ENCODE measurements at regions not wholly inside any gene's neighbourhood (a gene's known extent, or its start where the extent isn't known, plus 50 kb on each side); places are given as distances from the start of the nearest gene placed in this dataset.

DNA sequence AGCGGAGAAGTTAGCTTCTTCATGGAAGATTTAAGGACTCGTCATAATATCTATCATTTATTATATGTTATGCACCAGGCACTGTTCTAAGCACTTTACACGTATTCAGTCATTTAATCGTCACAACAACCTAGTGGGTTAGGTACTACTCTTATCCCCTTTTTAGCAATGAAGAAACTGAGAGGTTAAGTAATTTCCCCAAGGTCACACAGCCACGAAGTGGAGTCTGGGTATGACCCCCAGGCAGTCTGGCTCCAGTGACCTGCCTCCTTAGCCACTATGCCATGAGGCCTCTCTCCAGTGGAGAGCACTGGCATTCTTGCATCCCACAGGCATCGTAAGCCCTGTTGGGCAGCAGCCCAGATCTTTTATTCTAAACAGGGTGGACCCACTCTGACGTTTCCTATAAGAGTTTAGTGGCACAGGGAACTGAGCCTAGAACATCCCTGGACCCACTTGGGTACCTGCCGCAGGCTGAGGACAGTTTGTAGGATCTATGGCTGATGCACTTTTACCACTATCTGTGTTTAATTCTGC lies 123.0 kb downstream of the NAV1 start:
- no peaks in the 10 kb centered on the region for H3K36me3 ChIP-seq (ENCODE audit: control insufficient read depth in 4 of 4, insufficient read depth in 3 of 4, low read depth in 1 of 4, low read length in 3 of 4)
- TF ChIP-seq, protein P1, sequence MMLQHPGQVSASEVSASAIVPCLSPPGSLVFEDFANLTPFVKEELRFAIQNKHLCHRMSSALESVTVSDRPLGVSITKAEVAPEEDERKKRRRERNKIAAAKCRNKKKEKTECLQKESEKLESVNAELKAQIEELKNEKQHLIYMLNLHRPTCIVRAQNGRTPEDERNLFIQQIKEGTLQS (IDR thresholded peaks at IDR 0.05), result no peak
- no peak for TF ChIP-seq HNF4G (IDR thresholded peaks at IDR 0.05)
- TF ChIP-seq YY1 (IDR thresholded peaks at IDR 0.05), result no peak
- TF ChIP-seq EGR1 (IDR thresholded peaks at IDR 0.05; ENCODE audit: low read depth in 2 of 2), result no peak
- TF ChIP-seq, protein P2, sequence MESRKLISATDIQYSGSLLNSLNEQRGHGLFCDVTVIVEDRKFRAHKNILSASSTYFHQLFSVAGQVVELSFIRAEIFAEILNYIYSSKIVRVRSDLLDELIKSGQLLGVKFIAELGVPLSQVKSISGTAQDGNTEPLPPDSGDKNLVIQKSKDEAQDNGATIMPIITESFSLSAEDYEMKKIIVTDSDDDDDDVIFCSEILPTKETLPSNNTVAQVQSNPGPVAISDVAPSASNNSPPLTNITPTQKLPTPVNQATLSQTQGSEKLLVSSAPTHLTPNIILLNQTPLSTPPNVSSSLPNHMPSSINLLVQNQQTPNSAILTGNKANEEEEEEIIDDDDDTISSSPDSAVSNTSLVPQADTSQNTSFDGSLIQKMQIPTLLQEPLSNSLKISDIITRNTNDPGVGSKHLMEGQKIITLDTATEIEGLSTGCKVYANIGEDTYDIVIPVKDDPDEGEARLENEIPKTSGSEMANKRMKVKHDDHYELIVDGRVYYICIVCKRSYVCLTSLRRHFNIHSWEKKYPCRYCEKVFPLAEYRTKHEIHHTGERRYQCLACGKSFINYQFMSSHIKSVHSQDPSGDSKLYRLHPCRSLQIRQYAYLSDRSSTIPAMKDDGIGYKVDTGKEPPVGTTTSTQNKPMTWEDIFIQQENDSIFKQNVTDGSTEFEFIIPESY (IDR thresholded peaks at IDR 0.05), result no peak
- TF ChIP-seq, protein P3, sequence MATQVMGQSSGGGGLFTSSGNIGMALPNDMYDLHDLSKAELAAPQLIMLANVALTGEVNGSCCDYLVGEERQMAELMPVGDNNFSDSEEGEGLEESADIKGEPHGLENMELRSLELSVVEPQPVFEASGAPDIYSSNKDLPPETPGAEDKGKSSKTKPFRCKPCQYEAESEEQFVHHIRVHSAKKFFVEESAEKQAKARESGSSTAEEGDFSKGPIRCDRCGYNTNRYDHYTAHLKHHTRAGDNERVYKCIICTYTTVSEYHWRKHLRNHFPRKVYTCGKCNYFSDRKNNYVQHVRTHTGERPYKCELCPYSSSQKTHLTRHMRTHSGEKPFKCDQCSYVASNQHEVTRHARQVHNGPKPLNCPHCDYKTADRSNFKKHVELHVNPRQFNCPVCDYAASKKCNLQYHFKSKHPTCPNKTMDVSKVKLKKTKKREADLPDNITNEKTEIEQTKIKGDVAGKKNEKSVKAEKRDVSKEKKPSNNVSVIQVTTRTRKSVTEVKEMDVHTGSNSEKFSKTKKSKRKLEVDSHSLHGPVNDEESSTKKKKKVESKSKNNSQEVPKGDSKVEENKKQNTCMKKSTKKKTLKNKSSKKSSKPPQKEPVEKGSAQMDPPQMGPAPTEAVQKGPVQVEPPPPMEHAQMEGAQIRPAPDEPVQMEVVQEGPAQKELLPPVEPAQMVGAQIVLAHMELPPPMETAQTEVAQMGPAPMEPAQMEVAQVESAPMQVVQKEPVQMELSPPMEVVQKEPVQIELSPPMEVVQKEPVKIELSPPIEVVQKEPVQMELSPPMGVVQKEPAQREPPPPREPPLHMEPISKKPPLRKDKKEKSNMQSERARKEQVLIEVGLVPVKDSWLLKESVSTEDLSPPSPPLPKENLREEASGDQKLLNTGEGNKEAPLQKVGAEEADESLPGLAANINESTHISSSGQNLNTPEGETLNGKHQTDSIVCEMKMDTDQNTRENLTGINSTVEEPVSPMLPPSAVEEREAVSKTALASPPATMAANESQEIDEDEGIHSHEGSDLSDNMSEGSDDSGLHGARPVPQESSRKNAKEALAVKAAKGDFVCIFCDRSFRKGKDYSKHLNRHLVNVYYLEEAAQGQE (IDR thresholded peaks at IDR 0.05), result no peak
- TF ChIP-seq HNF4A (conservative IDR thresholded peaks at IDR 0.05), result no peak
- TF ChIP-seq SP1 (IDR thresholded peaks at IDR 0.05), result no peak
- TF ChIP-seq, protein P4, sequence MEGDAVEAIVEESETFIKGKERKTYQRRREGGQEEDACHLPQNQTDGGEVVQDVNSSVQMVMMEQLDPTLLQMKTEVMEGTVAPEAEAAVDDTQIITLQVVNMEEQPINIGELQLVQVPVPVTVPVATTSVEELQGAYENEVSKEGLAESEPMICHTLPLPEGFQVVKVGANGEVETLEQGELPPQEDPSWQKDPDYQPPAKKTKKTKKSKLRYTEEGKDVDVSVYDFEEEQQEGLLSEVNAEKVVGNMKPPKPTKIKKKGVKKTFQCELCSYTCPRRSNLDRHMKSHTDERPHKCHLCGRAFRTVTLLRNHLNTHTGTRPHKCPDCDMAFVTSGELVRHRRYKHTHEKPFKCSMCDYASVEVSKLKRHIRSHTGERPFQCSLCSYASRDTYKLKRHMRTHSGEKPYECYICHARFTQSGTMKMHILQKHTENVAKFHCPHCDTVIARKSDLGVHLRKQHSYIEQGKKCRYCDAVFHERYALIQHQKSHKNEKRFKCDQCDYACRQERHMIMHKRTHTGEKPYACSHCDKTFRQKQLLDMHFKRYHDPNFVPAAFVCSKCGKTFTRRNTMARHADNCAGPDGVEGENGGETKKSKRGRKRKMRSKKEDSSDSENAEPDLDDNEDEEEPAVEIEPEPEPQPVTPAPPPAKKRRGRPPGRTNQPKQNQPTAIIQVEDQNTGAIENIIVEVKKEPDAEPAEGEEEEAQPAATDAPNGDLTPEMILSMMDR (IDR thresholded peaks at IDR 0.05; ENCODE audit: low read depth, low read length, missing input control), result no peak
- TF ChIP-seq RAD21 (IDR thresholded peaks at IDR 0.05), result no peak
- no peak for TF ChIP-seq FOXA1 (IDR thresholded peaks at IDR 0.05)
- TF ChIP-seq GABPA (IDR thresholded peaks at IDR 0.05 in 1 of 2, conservative IDR thresholded peaks at IDR 0.05 in 1 of 2), result no peak
- no peak for TF ChIP-seq NR2F2 (IDR thresholded peaks at IDR 0.05)

DNA sequence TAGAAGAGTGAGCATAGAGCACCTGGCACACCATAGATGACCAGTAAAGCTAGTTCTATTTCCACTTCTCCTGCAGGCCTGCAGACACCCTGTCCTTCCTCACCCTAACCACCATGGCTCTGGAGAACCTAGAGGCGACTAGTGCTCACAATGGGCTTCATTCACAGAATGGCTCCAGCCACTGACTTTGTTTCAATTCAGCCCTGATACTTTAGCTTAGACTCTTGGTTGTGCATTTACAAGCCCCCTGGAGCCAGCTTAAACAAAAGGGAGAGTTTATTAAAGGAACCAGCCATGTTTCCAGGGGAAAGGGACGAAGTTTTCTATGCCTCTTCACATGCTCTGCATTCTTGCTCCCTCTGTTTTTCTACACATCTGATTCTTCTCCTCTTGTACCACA lies 123.7 kb downstream of the NAV1 start:
- Histone ChIP-seq H3K27me3 (ENCODE audit: control insufficient read depth in 4 of 4, insufficient read depth in 4 of 4, low read length in 3 of 4) (no peaks in the 10 kb centered on the region), H3K27ac (ENCODE audit: low read depth in 1 of 2, low read length in 2 of 2) (no peak overlapping the region), H3K9me3 (ENCODE audit: control insufficient read depth in 4 of 4, low read length in 3 of 4) (no peaks in the 10 kb centered on the region), H3K36me3 (ENCODE audit: control insufficient read depth in 4 of 4, insufficient read depth in 3 of 4, low read depth in 1 of 4, low read length in 3 of 4) (no peaks in the 10 kb centered on the region), H3K4me1 (ENCODE audit: control insufficient read depth in 4 of 4, insufficient read depth in 4 of 4, low read length in 3 of 4) (no peaks in the 10 kb centered on the region), H3K9ac (ENCODE audit: low read depth in 1 of 2, low read length in 2 of 2) (no peak overlapping the region), H3K4me3 (ENCODE audit: low read depth in 1 of 3, low read length in 3 of 3) (no peak overlapping the region)
- WGBS, result 91% methylated on average over 2 of the region's 2 CpGs
- DNase-seq (ENCODE audit: low spot score), result no peak
- TF ChIP-seq TAF1 (conservative IDR thresholded peaks at IDR 0.05) (no peak), HNF4G (IDR thresholded peaks at IDR 0.05) (no peak), NR2F2 (IDR thresholded peaks at IDR 0.05) (no peak), HNF4A (conservative IDR thresholded peaks at IDR 0.05) (no peak), RAD21 (IDR thresholded peaks at IDR 0.05) (no peak), FOXA1 (IDR thresholded peaks at IDR 0.05) (no peak), RXRA (IDR thresholded peaks at IDR 0.05) (no peak), SP1 (IDR thresholded peaks at IDR 0.05) (no peak), GABPA (IDR thresholded peaks at IDR 0.05 in 1 of 2, conservative IDR thresholded peaks at IDR 0.05 in 1 of 2) (no peak), YY1 (IDR thresholded peaks at IDR 0.05) (no peak), FOXA2 (IDR thresholded peaks at IDR 0.05) (no peak), JUND (IDR thresholded peaks at IDR 0.05) (no peak)
- TF ChIP-seq, protein P4 (IDR thresholded peaks at IDR 0.05; ENCODE audit: low read depth, low read length, missing input control), result no peak
- TF ChIP-seq, protein P1 (IDR thresholded peaks at IDR 0.05), result no peak
- TF ChIP-seq, protein P5, sequence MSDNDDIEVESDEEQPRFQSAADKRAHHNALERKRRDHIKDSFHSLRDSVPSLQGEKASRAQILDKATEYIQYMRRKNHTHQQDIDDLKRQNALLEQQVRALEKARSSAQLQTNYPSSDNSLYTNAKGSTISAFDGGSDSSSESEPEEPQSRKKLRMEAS (IDR thresholded peaks at IDR 0.05), result no peak
- TF ChIP-seq, protein P2 (IDR thresholded peaks at IDR 0.05), result no peak

More for the DNA sequence above, 123.0 kb downstream of the NAV1 start:
- Histone ChIP-seq H3K4me3 (ENCODE audit: low read depth in 1 of 3, low read length in 3 of 3) (no peak overlapping the region), H3K27me3 (ENCODE audit: control insufficient read depth in 4 of 4, insufficient read depth in 4 of 4, low read length in 3 of 4) (no peaks in the 10 kb centered on the region), H3K9me3 (ENCODE audit: control insufficient read depth in 4 of 4, low read length in 3 of 4) (no peaks in the 10 kb centered on the region), H3K27ac (ENCODE audit: low read depth in 1 of 2, low read length in 2 of 2) (no peak overlapping the region), H3K4me1 (ENCODE audit: control insufficient read depth in 4 of 4, insufficient read depth in 4 of 4, low read length in 3 of 4) (no peaks in the 10 kb centered on the region), H3K9ac (ENCODE audit: low read depth in 1 of 2, low read length in 2 of 2) (no peak overlapping the region)
- WGBS, result 90% methylated on average over 8 of the region's 8 CpGs
- no peak for DNase-seq (ENCODE audit: low spot score)

All from liver (tissue), 8 donors.